ENCODE measurements at regions not wholly inside any gene's neighbourhood (a gene's known extent, or its start where the extent isn't known, plus 50 kb on each side); places are given as distances from the start of the nearest gene placed in this dataset.

DNA sequence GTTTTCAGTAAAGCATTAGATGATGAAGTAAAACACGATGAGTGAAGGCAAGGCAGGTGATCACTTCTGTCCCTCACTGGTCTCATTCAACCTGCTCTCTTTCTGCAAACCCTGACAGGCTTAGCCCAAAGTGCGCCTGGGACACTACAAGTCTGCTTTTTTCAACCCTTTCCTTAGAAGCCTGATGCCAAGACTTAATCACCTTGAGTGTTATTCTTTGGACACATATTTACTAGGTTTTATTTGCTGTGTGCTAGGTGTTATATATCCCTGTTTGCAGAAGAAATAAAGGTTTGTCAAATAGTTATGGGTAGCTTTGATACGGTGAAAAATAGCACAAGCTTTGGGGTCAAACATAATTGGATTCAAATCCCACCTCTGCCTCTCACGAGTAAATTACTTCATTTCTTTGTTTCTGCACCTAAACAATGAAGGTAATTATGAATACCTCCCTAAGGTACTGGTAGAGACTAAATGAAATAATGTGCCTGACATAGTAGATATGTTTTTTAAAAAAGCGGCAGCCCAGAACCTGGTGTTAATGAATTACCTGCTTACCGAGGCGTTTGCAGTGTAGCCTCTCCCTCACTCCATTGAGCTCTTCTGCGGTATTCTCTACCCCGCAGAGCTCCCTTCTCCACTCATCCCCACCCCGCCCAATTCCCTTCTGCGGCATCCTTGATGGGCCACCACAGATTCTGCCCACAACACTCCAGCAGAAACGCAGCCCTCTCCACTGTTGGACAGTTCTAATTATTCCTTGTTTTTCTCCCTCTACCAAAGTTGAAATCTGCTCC lies 269.0 kb upstream of the TPM1 start:
- no peak for DNase-seq
- no peak overlapping the region for H3K4me3 Mint-ChIP-seq
- no peak overlapping the region for H3K27ac Mint-ChIP-seq
- ATAC-seq: no peak
- H3K36me3 Mint-ChIP-seq: no peaks in the 10 kb centered on the region
- Histone ChIP-seq H3K9me3 (ENCODE audit: control insufficient read depth in 2 of 3, low read length in 3 of 3) (no peaks in the 10 kb centered on the region), H3K4me3 (ENCODE audit: low read length) (no peak overlapping the region), H3K27ac (ENCODE audit: low read depth, low read length) (no peak overlapping the region), H3K27me3 (ENCODE audit: control insufficient read depth in 2 of 2, insufficient read depth in 2 of 2, low read length in 2 of 2) (no peaks in the 10 kb centered on the region), H3K4me1 (ENCODE audit: control insufficient read depth in 2 of 2, insufficient read depth in 2 of 2, low read length in 2 of 2) (no peaks in the 10 kb centered on the region), H3K36me3 (ENCODE audit: control insufficient read depth in 2 of 3, insufficient read depth in 3 of 3, low read length in 3 of 3) (no peaks in the 10 kb centered on the region)
- ChIA-PET POLR2A (no interaction called here), CTCF (no interaction called here)
- H3K27me3 Mint-ChIP-seq: no peaks in the 10 kb centered on the region
- intact Hi-C loops (cut with micrococcal nuclease): no loop called here
- peaks cover 0 to 1% (median 0%) of the 10 kb centered on the region in 11 donors for H3K9me3 Mint-ChIP-seq
- no peaks in the 10 kb centered on the region for H3K4me1 Mint-ChIP-seq

DNA sequence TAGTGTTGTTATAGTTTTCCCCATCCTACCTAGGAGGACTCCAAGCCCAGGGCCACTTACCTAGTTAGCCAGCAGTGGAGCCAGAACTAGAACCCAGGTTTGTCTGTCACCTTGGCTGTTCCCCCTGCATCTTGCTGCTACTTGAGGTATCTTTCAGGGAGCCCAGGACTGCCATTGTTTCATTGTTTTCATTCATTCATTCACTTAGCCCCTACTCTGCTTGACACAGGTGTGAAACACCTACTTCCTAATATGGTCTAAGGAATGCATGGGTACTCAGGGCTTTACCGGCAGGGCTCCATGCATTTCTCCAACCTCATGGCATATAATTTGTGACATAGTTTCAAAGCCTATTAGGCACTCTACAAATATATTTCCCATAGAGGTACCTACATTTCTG lies 266.6 kb upstream of the TPM1 start:
- no peak for DNase-seq
- no peak overlapping the region for H3K27ac ChIP-seq (ENCODE audit: low read depth, low read length)
- Mint-ChIP-seq H3K9me3 (no peaks in the 10 kb centered on the region), H3K4me1 (peaks cover 0 to 1% (median 0%) of the 10 kb centered on the region in 7 donors), H3K27me3 (no peaks in the 10 kb centered on the region), H3K27ac (no peak overlapping the region), H3K36me3 (no peaks in the 10 kb centered on the region), H3K4me3 (no peak overlapping the region)
- H3K4me1 ChIP-seq (ENCODE audit: control insufficient read depth in 2 of 2, insufficient read depth in 2 of 2, low read length in 2 of 2): no peaks in the 10 kb centered on the region
- intact Hi-C loops (cut with micrococcal nuclease): no loop called here
- no peaks in the 10 kb centered on the region for H3K27me3 ChIP-seq (ENCODE audit: control insufficient read depth in 2 of 2, insufficient read depth in 2 of 2, low read length in 2 of 2)
- CTCF ChIA-PET: no interaction called here
- POLR2A ChIA-PET: no interaction called here
- H3K36me3 ChIP-seq (ENCODE audit: control insufficient read depth in 2 of 3, insufficient read depth in 3 of 3, low read length in 3 of 3): no peaks in the 10 kb centered on the region
- H3K4me3 ChIP-seq (ENCODE audit: low read length): no peak overlapping the region
- ATAC-seq: no peak
- no peaks in the 10 kb centered on the region for H3K9me3 ChIP-seq (ENCODE audit: control insufficient read depth in 2 of 3, low read length in 3 of 3)

DNA sequence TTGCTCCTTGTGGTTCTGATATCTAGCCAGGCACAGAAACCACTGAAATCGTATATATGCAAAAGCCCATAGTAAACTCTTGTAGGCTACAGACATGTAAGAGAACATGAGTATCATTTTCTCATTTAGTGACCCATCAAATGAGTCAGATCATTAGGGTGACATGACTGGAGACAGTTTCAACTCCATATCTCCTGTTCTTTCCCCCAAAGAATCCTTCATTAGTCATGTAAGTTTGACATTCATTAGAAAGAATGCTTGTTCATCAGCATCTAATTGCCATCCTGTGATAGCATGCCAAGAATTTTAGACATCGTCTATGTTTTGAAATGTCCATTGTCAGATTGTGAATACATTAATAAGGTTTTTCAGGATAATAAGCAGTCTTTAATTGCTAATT lies 264.9 kb upstream of the TPM1 start:
- Histone ChIP-seq H3K27ac (ENCODE audit: low read depth, low read length) (no peak overlapping the region), H3K4me3 (ENCODE audit: low read length) (no peak overlapping the region), H3K27me3 (ENCODE audit: control insufficient read depth in 2 of 2, insufficient read depth in 2 of 2, low read length in 2 of 2) (no peaks in the 10 kb centered on the region), H3K9me3 (ENCODE audit: control insufficient read depth in 2 of 3, low read length in 3 of 3) (no peaks in the 10 kb centered on the region), H3K36me3 (ENCODE audit: control insufficient read depth in 2 of 3, insufficient read depth in 3 of 3, low read length in 3 of 3) (no peaks in the 10 kb centered on the region), H3K4me1 (ENCODE audit: control insufficient read depth in 2 of 2, insufficient read depth in 2 of 2, low read length in 2 of 2) (no peaks in the 10 kb centered on the region)
- no peak overlapping the region for H3K27ac Mint-ChIP-seq
- ATAC-seq (no peak), DNase-seq (no peak)
- ChIA-PET CTCF (no interaction called here), POLR2A (no interaction called here)
- H3K4me3 Mint-ChIP-seq: no peak overlapping the region
- peaks cover 0 to 3% (median 0%) of the 10 kb centered on the region in 7 donors for H3K4me1 Mint-ChIP-seq
- H3K36me3 Mint-ChIP-seq: no peaks in the 10 kb centered on the region
- intact Hi-C loops (cut with micrococcal nuclease): no loop called here
- H3K9me3 Mint-ChIP-seq: no peaks in the 10 kb centered on the region
- H3K27me3 Mint-ChIP-seq: peaks cover 0 to 3% (median 0%) of the 10 kb centered on the region in 5 donors

DNA sequence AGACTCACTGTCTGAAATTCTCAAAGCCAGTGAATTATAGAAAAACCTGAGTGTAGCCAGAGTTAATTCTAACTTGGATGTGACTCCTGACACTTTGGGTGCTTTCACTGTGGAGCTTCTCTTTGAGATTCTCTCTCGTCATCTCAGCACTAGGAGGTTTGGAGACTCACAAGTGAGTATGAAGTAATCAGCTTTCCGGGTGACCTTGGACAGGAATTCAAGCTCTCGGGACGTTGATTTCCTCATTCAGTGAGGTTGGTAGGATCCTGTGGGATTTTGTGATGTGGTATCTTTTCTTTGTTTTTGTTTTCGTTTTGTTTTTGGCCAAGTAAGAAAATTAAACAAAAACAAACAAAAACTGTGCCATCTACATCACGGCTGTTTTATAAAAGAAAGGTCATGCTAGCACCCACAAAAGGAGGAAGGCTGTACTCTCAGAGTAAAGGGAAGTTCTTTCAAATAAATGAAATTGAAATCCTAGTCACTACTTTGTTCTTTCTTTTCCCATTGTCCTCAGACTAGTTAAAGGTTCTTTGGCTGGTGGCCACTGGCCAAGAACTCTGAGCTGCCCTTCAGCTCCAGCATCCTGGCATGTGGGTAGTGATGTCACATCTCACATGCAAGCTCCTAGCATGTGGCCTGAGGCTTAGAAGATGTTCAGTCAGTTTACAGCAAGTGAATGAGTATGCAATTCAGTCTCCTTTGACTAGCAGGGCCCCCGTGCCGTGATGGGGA lies 263.3 kb upstream of the TPM1 start:
- intact Hi-C loops (cut with micrococcal nuclease): no loop called here
- Histone ChIP-seq H3K4me3 (ENCODE audit: low read length) (no peak overlapping the region), H3K36me3 (ENCODE audit: control insufficient read depth in 2 of 3, insufficient read depth in 3 of 3, low read length in 3 of 3) (no peaks in the 10 kb centered on the region), H3K4me1 (ENCODE audit: control insufficient read depth in 2 of 2, insufficient read depth in 2 of 2, low read length in 2 of 2) (no peaks in the 10 kb centered on the region), H3K27me3 (ENCODE audit: control insufficient read depth in 2 of 2, insufficient read depth in 2 of 2, low read length in 2 of 2) (no peaks in the 10 kb centered on the region), H3K9me3 (ENCODE audit: control insufficient read depth in 2 of 3, low read length in 3 of 3) (no peaks in the 10 kb centered on the region), H3K27ac (ENCODE audit: low read depth, low read length) (no peak overlapping the region)
- ATAC-seq: no peak
- H3K36me3 Mint-ChIP-seq: no peaks in the 10 kb centered on the region
- no peaks in the 10 kb centered on the region for H3K9me3 Mint-ChIP-seq
- POLR2A ChIA-PET: no interaction called here
- CTCF ChIA-PET: interaction anchor here (0.6 kb wide), 1 partner anchor 315 kb away, joined by 3 read pairs; no protein-coding TSS in a partner anchor
- H3K4me3 Mint-ChIP-seq: no peak overlapping the region
- H3K27ac Mint-ChIP-seq: no peak overlapping the region
- DNase-seq: no peak
- peaks cover 0 to 3% (median 0%) of the 10 kb centered on the region in 5 donors for H3K27me3 Mint-ChIP-seq
- H3K4me1 Mint-ChIP-seq: peaks cover 0 to 4% (median 0%) of the 10 kb centered on the region in 7 donors

DNA sequence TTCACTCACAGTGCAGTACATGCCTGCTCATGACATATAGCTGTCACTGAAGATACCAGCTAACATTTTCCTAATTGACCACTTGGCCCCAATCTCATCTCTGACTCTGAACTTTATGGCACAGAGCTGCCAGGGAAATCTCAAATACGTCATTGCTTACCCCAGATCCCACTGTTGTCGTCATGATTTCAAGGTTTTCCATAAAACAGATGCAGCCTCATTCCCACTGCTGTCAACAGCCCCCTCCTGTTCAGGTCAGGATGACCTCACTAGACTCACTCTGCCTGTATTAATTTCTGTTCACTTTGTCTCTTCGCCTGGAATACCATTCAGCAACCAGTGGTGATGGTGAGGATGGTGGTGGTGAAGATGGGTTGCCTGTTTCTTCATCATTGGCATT lies 262.6 kb upstream of the TPM1 start:
- Mint-ChIP-seq H3K27me3 (peaks cover 0 to 4% (median 0%) of the 10 kb centered on the region in 5 donors), H3K36me3 (no peaks in the 10 kb centered on the region), H3K4me1 (peaks cover 0 to 4% (median 0%) of the 10 kb centered on the region in 7 donors), H3K27ac (no peak overlapping the region), H3K4me3 (no peak overlapping the region), H3K9me3 (no peaks in the 10 kb centered on the region)
- ChIA-PET POLR2A (no interaction called here), CTCF (no interaction called here)
- H3K9me3 ChIP-seq (ENCODE audit: control insufficient read depth in 2 of 3, low read length in 3 of 3): no peaks in the 10 kb centered on the region
- H3K36me3 ChIP-seq (ENCODE audit: control insufficient read depth in 2 of 3, insufficient read depth in 3 of 3, low read length in 3 of 3): no peaks in the 10 kb centered on the region
- no peaks in the 10 kb centered on the region for H3K4me1 ChIP-seq (ENCODE audit: control insufficient read depth in 2 of 2, insufficient read depth in 2 of 2, low read length in 2 of 2)
- no peak for ATAC-seq
- intact Hi-C loops (cut with micrococcal nuclease): loop anchor here in 1 of 2 donors (5.0 kb wide), 1 partner anchor 312 kb away; no protein-coding TSS in a partner anchor
- no peak overlapping the region for H3K27ac ChIP-seq (ENCODE audit: low read depth, low read length)
- no peak overlapping the region for H3K4me3 ChIP-seq (ENCODE audit: low read length)
- no peaks in the 10 kb centered on the region for H3K27me3 ChIP-seq (ENCODE audit: control insufficient read depth in 2 of 2, insufficient read depth in 2 of 2, low read length in 2 of 2)
- no peak for DNase-seq

DNA sequence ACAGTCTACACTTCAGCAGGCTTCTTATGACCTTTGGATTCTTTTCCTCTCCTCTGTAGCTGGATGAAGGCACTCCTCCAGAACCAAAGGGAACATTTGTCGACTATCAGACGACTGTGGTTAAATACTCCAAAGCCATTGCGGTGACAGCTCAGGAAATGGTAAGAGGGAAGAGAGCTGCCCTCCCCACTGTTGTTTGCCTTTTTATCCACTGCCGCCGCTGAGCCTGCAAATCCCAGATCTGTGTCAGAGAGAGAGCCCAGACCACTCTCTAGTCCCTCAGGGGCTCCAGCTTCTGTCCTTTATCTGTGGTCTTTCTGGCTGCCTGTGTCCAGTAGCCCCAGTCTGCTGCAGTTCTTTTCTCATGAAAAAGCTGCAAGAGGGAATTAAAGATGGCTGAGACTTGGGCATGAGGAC lies 261.5 kb upstream of the TPM1 start:
- no peak for DNase-seq
- Histone ChIP-seq H3K27ac (ENCODE audit: low read depth, low read length) (no peak overlapping the region), H3K36me3 (ENCODE audit: control insufficient read depth in 2 of 3, insufficient read depth in 3 of 3, low read length in 3 of 3) (no peaks in the 10 kb centered on the region), H3K4me3 (ENCODE audit: low read length) (no peak overlapping the region), H3K9me3 (ENCODE audit: control insufficient read depth in 2 of 3, low read length in 3 of 3) (no peaks in the 10 kb centered on the region), H3K27me3 (ENCODE audit: control insufficient read depth in 2 of 2, insufficient read depth in 2 of 2, low read length in 2 of 2) (no peaks in the 10 kb centered on the region), H3K4me1 (ENCODE audit: control insufficient read depth in 2 of 2, insufficient read depth in 2 of 2, low read length in 2 of 2) (no peaks in the 10 kb centered on the region)
- Mint-ChIP-seq H3K27ac (no peak overlapping the region), H3K27me3 (peaks cover 0 to 4% (median 3%) of the 10 kb centered on the region in 5 donors), H3K4me1 (peaks cover 0 to 4% (median 0%) of the 10 kb centered on the region in 7 donors), H3K36me3 (no peaks in the 10 kb centered on the region), H3K4me3 (no peak overlapping the region), H3K9me3 (no peaks in the 10 kb centered on the region)
- POLR2A ChIA-PET: no interaction called here
- CTCF ChIA-PET: no interaction called here
- intact Hi-C loops (cut with micrococcal nuclease): loop anchor here in 1 of 2 donors (5.0 kb wide), 1 partner anchor 311 kb away; no protein-coding TSS in a partner anchor
- no peak for ATAC-seq

All from naive thymus-derived CD4-positive, alpha-beta T cell (primary cell).